ENCODE measurements at regions not wholly inside any gene's neighbourhood (a gene's known extent, or its start where the extent isn't known, plus 50 kb on each side); places are given as distances from the start of the nearest gene placed in this dataset.

GRCh38 chr10:80988755-80989154, 451.1 kb downstream of the SH2D4B start:
- no peaks in the 10 kb centered on the region for H3K27me3 ChIP-seq
- 49 to 57% methylated on average over 3 of the region's 3 CpGs for WGBS, 2 donors
- intact Hi-C loops (cut with DNase I) = no loop called here

GRCh38 chr10:80996615-80997193, 459.0 kb downstream of the SH2D4B start:
- Histone ChIP-seq H3K4me3 (replicated peaks in 1 of 3) (no peak overlapping the region), H3K27me3 (no peaks in the 10 kb centered on the region), H3K27ac (no peak overlapping the region), H3K9me3 (no peaks in the 10 kb centered on the region), H3K36me3 (no peaks in the 10 kb centered on the region), H3K4me1 (no peaks in the 10 kb centered on the region)
- 88 to 91% methylated on average over 7 of the region's 7 CpGs for WGBS, 2 donors
- no peak for TF ChIP-seq POLR2A (IDR thresholded peaks at IDR 0.05)
- TF ChIP-seq CTCF (IDR thresholded peaks at IDR 0.05) = no peak
- DNase-seq = no peak
- intact Hi-C loops (cut with DNase I) = no loop called here

More at GRCh38 chr10:80988755-80989154, 451.1 kb downstream of the SH2D4B start:
- no peaks in the 10 kb centered on the region for H3K4me1 ChIP-seq
- H3K9me3 ChIP-seq = no peaks in the 10 kb centered on the region
- no peak overlapping the region for H3K27ac ChIP-seq
- H3K36me3 ChIP-seq = no peaks in the 10 kb centered on the region
- no peak for DNase-seq
- TF ChIP-seq CTCF (IDR thresholded peaks at IDR 0.05) (no peak), POLR2A (IDR thresholded peaks at IDR 0.05) (no peak)
- H3K4me3 ChIP-seq (replicated peaks in 1 of 3) = no peak overlapping the region

- Histone ChIP-seq H3K36me3 (no peaks in the 10 kb centered on the region), H3K27ac (no peak overlapping the region), H3K4me3 (replicated peaks in 1 of 3) (no peak overlapping the region), H3K9me3 (no peaks in the 10 kb centered on the region), H3K4me1 (no peaks in the 10 kb centered on the region), H3K27me3 (no peaks in the 10 kb centered on the region)
- intact Hi-C loops (cut with DNase I) = no loop called here
- 95 to 96% methylated on average over 1 of the region's 1 CpG for WGBS, 2 donors
- no peak for DNase-seq
- TF ChIP-seq POLR2A (IDR thresholded peaks at IDR 0.05) (no peak), CTCF (IDR thresholded peaks at IDR 0.05) (no peak)
Observed at GRCh38 chr10:81000781-81001180, 463.1 kb downstream of the SH2D4B start.

- no peak overlapping the region for H3K4me3 ChIP-seq (replicated peaks in 1 of 3)
- DNase-seq = no peak
- no peak overlapping the region for H3K27ac ChIP-seq
- intact Hi-C loops (cut with DNase I) = no loop called here
- H3K4me1 ChIP-seq = no peaks in the 10 kb centered on the region
- 84 to 94% methylated on average over 4 of the region's 4 CpGs for WGBS, 2 donors
- H3K36me3 ChIP-seq = no peaks in the 10 kb centered on the region
- no peak for TF ChIP-seq POLR2A (IDR thresholded peaks at IDR 0.05)
- TF ChIP-seq CTCF (IDR thresholded peaks at IDR 0.05) = no peak
- H3K9me3 ChIP-seq = no peaks in the 10 kb centered on the region
- no peaks in the 10 kb centered on the region for H3K27me3 ChIP-seq
Observed at GRCh38 chr10:81002382-81002781, 464.7 kb downstream of the SH2D4B start.

GRCh38 chr10:81007872-81008271, 470.2 kb downstream of the SH2D4B start:
- Histone ChIP-seq H3K9me3 (no peaks in the 10 kb centered on the region), H3K27me3 (no peaks in the 10 kb centered on the region), H3K27ac (no peak overlapping the region), H3K4me3 (replicated peaks in 1 of 3) (no peak overlapping the region), H3K4me1 (no peaks in the 10 kb centered on the region), H3K36me3 (no peaks in the 10 kb centered on the region)
- TF ChIP-seq POLR2A (IDR thresholded peaks at IDR 0.05) (no peak), CTCF (IDR thresholded peaks at IDR 0.05) (no peak)
- DNase-seq = no peak
- WGBS, 2 donors = 36 to 71% methylated on average over 1 of the region's 1 CpG
- intact Hi-C loops (cut with DNase I) = no loop called here
